Thyroid gland (tissue), 4 donors: ENCODE measurements at regions not wholly inside any gene's neighbourhood (a gene's known extent, or its start where the extent isn't known, plus 50 kb on each side); places are given as distances from the start of the nearest gene placed in this dataset.

ENCODE experiments used
- POLR2A ChIP-seq, 2 donors: fragments of 450-650 bp; IDR thresholded peaks; one replicate each; pipeline ENCODE4 v1.6.1; 2017; ENCODE audit warnings: antibody characterized with exemption in 2 of 2, mild to moderate bottlenecking in 2 of 2, moderate library complexity in 1 of 2
- TF ChIP-seq, protein P1 (sequence below), 6 experiments: fragments of 200-600 bp in 3 of 6; fragments of 450-650 bp in 3 of 6; sonication (generic) in 3 of 6; IDR thresholded peaks; one replicate each; pipeline ENCODE4 v1.5.1; 2016 to 2019; ENCODE audit warnings: antibody characterized with exemption in 6 of 6, mild to moderate bottlenecking in 2 of 6, inconsistent platforms in 1 of 6, moderate library complexity in 1 of 6

- TF ChIP-seq, protein P1, sequence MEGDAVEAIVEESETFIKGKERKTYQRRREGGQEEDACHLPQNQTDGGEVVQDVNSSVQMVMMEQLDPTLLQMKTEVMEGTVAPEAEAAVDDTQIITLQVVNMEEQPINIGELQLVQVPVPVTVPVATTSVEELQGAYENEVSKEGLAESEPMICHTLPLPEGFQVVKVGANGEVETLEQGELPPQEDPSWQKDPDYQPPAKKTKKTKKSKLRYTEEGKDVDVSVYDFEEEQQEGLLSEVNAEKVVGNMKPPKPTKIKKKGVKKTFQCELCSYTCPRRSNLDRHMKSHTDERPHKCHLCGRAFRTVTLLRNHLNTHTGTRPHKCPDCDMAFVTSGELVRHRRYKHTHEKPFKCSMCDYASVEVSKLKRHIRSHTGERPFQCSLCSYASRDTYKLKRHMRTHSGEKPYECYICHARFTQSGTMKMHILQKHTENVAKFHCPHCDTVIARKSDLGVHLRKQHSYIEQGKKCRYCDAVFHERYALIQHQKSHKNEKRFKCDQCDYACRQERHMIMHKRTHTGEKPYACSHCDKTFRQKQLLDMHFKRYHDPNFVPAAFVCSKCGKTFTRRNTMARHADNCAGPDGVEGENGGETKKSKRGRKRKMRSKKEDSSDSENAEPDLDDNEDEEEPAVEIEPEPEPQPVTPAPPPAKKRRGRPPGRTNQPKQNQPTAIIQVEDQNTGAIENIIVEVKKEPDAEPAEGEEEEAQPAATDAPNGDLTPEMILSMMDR (IDR thresholded peaks at IDR 0.05), result no peak
- no peak for TF ChIP-seq POLR2A (IDR thresholded peaks at IDR 0.05)
Observed at GRCh38 chr1:105398909-105399308, 1649.2 kb downstream of the AMY1C start.
